Suprapubic skin (tissue), 4 donors: ENCODE measurements at regions not wholly inside any gene's neighbourhood (a gene's known extent, or its start where the extent isn't known, plus 50 kb on each side); places are given as distances from the start of the nearest gene placed in this dataset.

Experiments used
- EP300 ChIP-seq: sonication (generic); formaldehyde crosslinking; IDR thresholded peaks from one replicate; pipeline ENCODE4 v1.6.1; 2017; ENCODE audit warnings: antibody characterized with exemption
- POLR2A ChIP-seq, 2 donors: fragments of 450-650 bp; IDR thresholded peaks; one replicate each; pipeline ENCODE4 v1.6.1; 2017; ENCODE audit warnings: antibody characterized with exemption in 2 of 2, mild to moderate bottlenecking in 2 of 2, moderate library complexity in 2 of 2
- POLR2AphosphoS5 ChIP-seq, 3 donors: sonication (generic); formaldehyde crosslinking; IDR thresholded peaks; one replicate each; pipeline ENCODE4 v1.6.1; 2017; ENCODE audit warnings: antibody characterized with exemption in 3 of 3
- TF ChIP-seq, protein P1 (sequence below), 2 donors: fragments of 200-600 bp in 1 of 2; fragments of 450-650 bp in 1 of 2; sonication (generic) in 1 of 2; IDR thresholded peaks; one replicate each; pipeline ENCODE4 v1.5.1; 2016 to 2019; ENCODE audit warnings: antibody characterized with exemption in 2 of 2, mild to moderate bottlenecking in 1 of 2, moderate library complexity in 1 of 2

DNA sequence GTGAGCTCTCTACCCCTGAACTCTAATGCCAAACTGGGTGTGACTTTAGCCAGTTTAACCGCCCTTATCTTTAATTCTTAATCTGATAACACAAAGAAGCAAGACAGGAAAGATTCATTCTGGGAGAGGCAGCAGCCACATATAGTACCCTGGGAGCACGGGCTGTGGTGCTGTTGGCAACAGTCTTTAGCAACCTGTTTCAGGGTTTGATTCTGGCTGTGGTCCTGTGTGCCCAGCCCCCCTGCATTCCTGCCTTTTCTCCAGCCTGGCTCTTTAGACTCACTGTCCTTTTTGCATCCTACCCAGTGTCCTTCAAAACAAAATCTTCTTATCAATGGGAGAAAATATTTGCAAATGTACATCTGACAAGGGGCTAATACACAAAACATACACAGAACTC lies 275.2 kb downstream of the GXYLT1 start:
- TF ChIP-seq, protein P1, sequence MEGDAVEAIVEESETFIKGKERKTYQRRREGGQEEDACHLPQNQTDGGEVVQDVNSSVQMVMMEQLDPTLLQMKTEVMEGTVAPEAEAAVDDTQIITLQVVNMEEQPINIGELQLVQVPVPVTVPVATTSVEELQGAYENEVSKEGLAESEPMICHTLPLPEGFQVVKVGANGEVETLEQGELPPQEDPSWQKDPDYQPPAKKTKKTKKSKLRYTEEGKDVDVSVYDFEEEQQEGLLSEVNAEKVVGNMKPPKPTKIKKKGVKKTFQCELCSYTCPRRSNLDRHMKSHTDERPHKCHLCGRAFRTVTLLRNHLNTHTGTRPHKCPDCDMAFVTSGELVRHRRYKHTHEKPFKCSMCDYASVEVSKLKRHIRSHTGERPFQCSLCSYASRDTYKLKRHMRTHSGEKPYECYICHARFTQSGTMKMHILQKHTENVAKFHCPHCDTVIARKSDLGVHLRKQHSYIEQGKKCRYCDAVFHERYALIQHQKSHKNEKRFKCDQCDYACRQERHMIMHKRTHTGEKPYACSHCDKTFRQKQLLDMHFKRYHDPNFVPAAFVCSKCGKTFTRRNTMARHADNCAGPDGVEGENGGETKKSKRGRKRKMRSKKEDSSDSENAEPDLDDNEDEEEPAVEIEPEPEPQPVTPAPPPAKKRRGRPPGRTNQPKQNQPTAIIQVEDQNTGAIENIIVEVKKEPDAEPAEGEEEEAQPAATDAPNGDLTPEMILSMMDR (IDR thresholded peaks at IDR 0.05): no peak
- TF ChIP-seq POLR2AphosphoS5 (IDR thresholded peaks at IDR 0.05): no peak
- TF ChIP-seq POLR2A (IDR thresholded peaks at IDR 0.05): no peak
- no peak for TF ChIP-seq EP300
